Islet precursor cell (in vitro differentiated cells): ENCODE measurements at regions not wholly inside any gene's neighbourhood (a gene's known extent, or its start where the extent isn't known, plus 50 kb on each side); places are given as distances from the start of the nearest gene placed in this dataset.
"Not testable (repeated sequence)": the region's sequence is repeated elsewhere in the genome, so short reads cannot be mapped to it uniquely, and the experiment has no call there.

Experiments used
- DNase-seq: peaks from one replicate; pipeline ENCODE4 v3.0.0-alpha.2; 2018

GRCh38 chr22:22117864-22118544 lies 126.6 kb upstream of the VPREB1 start:
- DNase-seq = not testable (repeated sequence)

- not testable (repeated sequence) for DNase-seq
Measured at GRCh38 chr22:22116997-22117770, 127.4 kb upstream of the VPREB1 start.

GRCh38 chr22:22113701-22114100 lies 130.9 kb upstream of the VPREB1 start:
- DNase-seq = no peak

- no peak for DNase-seq
Measured at GRCh38 chr22:22112533-22113294, 130.1 kb upstream of the TOP3B start.

- DNase-seq = no peak
Measured at GRCh38 chr22:22111983-22112382, 129.4 kb upstream of the TOP3B start.

GRCh38 chr22:22111267-22111751 lies 128.7 kb upstream of the TOP3B start:
- DNase-seq = peak; percentile 82

- DNase-seq = peak; percentile 85
Measured at GRCh38 chr22:22110548-22111266, 128.1 kb upstream of the TOP3B start.

- DNase-seq = no peak
Measured at GRCh38 chr22:22109693-22110466, 127.3 kb upstream of the TOP3B start.

GRCh38 chr22:22106855-22107254 lies 124.3 kb upstream of the TOP3B start:
- DNase-seq = no peak

GRCh38 chr22:22105364-22105763 lies 122.8 kb upstream of the TOP3B start:
- DNase-seq = no peak

GRCh38 chr22:22103078-22103875 lies 120.7 kb upstream of the TOP3B start:
- peak; percentile 71 for DNase-seq

- no peak for DNase-seq
Measured at GRCh38 chr22:22099833-22100812, 117.5 kb upstream of the TOP3B start.

- no peak for DNase-seq
Measured at GRCh38 chr22:22099194-22099486, 116.6 kb upstream of the TOP3B start.

GRCh38 chr22:22098457-22099193 lies 116.0 kb upstream of the TOP3B start:
- DNase-seq = no peak

GRCh38 chr22:22097727-22098228 lies 115.2 kb upstream of the TOP3B start:
- DNase-seq = no peak

GRCh38 chr22:22094921-22095320 lies 112.3 kb upstream of the TOP3B start:
- no peak for DNase-seq

- no peak for DNase-seq
Measured at GRCh38 chr22:22094514-22094913, 111.9 kb upstream of the TOP3B start.

GRCh38 chr22:22093743-22094142 lies 111.2 kb upstream of the TOP3B start:
- no peak for DNase-seq

- DNase-seq = no peak
Measured at GRCh38 chr22:22092974-22093373, 110.4 kb upstream of the TOP3B start.
